Chondrocyte (in vitro differentiated cells): ENCODE measurements at regions not wholly inside any gene's neighbourhood (a gene's known extent, or its start where the extent isn't known, plus 50 kb on each side); places are given as distances from the start of the nearest gene placed in this dataset.

ENCODE experiments used
- DNase-seq: peaks from one replicate; pipeline ENCODE4 v3.0.0; 2021; ENCODE audit warnings: mixed read lengths, low spot score
- H3K27ac Mint-ChIP-seq: one replicate; pipeline ENCODE4 v1.8.0; 2021; ENCODE audit warnings: mild to moderate bottlenecking, moderate library complexity, mixed read lengths; ENCODE audit not compliant: unreplicated experiment
- H3K27me3 Mint-ChIP-seq: 2 replicates; pipeline ENCODE4 v1.8.0; 2021; ENCODE audit warnings: low read depth, mixed read lengths
- H3K36me3 Mint-ChIP-seq: 2 replicates; pipeline ENCODE4 v1.8.0; 2021; ENCODE audit warnings: low read depth, mixed read lengths
- H3K4me1 Mint-ChIP-seq: 2 replicates; pipeline ENCODE4 v1.8.0; 2021; ENCODE audit warnings: low read depth, mild to moderate bottlenecking, mixed read lengths
- H3K4me3 Mint-ChIP-seq: one replicate; pipeline ENCODE4 v1.8.0; 2021; ENCODE audit warnings: mild to moderate bottlenecking, moderate library complexity, mixed read lengths; ENCODE audit not compliant: unreplicated experiment
- H3K9me3 Mint-ChIP-seq: 2 replicates; pipeline ENCODE4 v1.8.0; 2021; ENCODE audit warnings: low read depth, mixed read lengths
- CTCF ChIP-seq: fragments of 200-600 bp; sonication (generic); IDR thresholded peaks from 2 replicates; pipeline ENCODE4 v1.5.0; 2021; ENCODE audit warnings: antibody characterized with exemption, mild to moderate bottlenecking, moderate library complexity

GRCh38 chr15:77768521-77769078 lies 135.9 kb upstream of the LINGO1 start:
- Mint-ChIP-seq H3K36me3 (no peaks in the 10 kb centered on the region), H3K4me1 (no peaks in the 10 kb centered on the region), H3K9me3 (no peaks in the 10 kb centered on the region), H3K27me3 (peaks cover 57% of the 10 kb centered on the region), H3K27ac (no peak overlapping the region), H3K4me3 (no peak overlapping the region)
- no peak for TF ChIP-seq CTCF
- DNase-seq = no peak

- DNase-seq = no peak
- no peaks in the 10 kb centered on the region for H3K4me1 Mint-ChIP-seq
- no peaks in the 10 kb centered on the region for H3K9me3 Mint-ChIP-seq
- H3K27me3 Mint-ChIP-seq = peaks cover 59% of the 10 kb centered on the region
- no peak for TF ChIP-seq CTCF
- H3K27ac Mint-ChIP-seq = no peak overlapping the region
- H3K36me3 Mint-ChIP-seq = no peaks in the 10 kb centered on the region
- H3K4me3 Mint-ChIP-seq = no peak overlapping the region
These were observed 135.4 kb upstream of the LINGO1 start for GRCh38 chr15:77768107-77768506.

GRCh38 chr15:77764095-77764494 lies 131.4 kb upstream of the LINGO1 start:
- DNase-seq = no peak
- Mint-ChIP-seq H3K27ac (no peak overlapping the region), H3K36me3 (no peaks in the 10 kb centered on the region), H3K9me3 (no peaks in the 10 kb centered on the region), H3K4me1 (peaks cover 8% of the 10 kb centered on the region), H3K27me3 (peaks cover 59% of the 10 kb centered on the region), H3K4me3 (no peak overlapping the region)
- TF ChIP-seq CTCF = no peak

- Mint-ChIP-seq H3K27ac (no peak overlapping the region), H3K27me3 (peaks cover 49% of the 10 kb centered on the region)
These were observed 130.1 kb upstream of the LINGO1 start for GRCh38 chr15:77762747-77763355.

More at GRCh38 chr15:77762747-77763355, 130.1 kb upstream of the LINGO1 start:
- Mint-ChIP-seq H3K9me3 (no peaks in the 10 kb centered on the region), H3K4me3 (no peak overlapping the region), H3K36me3 (no peaks in the 10 kb centered on the region), H3K4me1 (peaks cover 8% of the 10 kb centered on the region)
- DNase-seq = no peak
- no peak for TF ChIP-seq CTCF
